Stimulated activated naive CD8-positive, alpha-beta T cell treated with anti-CD3 and anti-CD28 coated beads, Interleukin-15, amount 100 ng/mL, for 72 hours (primary cell): ENCODE measurements at regions not wholly inside any gene's neighbourhood (a gene's known extent, or its start where the extent isn't known, plus 50 kb on each side); places are given as distances from the start of the nearest gene placed in this dataset.

Experiments
- ATAC-seq: fragments of 150-1000 bp; cut with Tn5 transposase; 2 replicates; pipeline ENCODE4 v1.10.0; 2021; ENCODE audit warnings: mild to moderate bottlenecking, moderate library complexity
- DNase-seq, 2 donors: peaks; one replicate each; pipeline ENCODE4 v3.0.0; 2021 to 2022
- H3K27ac Mint-ChIP-seq, 2 donors: one replicate each; pipeline ENCODE4 v1.8.0; 2022; ENCODE audit warnings: mild to moderate bottlenecking in 2 of 2, mixed read lengths in 2 of 2, moderate library complexity in 2 of 2
- H3K27me3 Mint-ChIP-seq: one replicate; pipeline ENCODE4 v1.8.0; 2022; ENCODE audit warnings: mixed read lengths
- H3K4me1 Mint-ChIP-seq: one replicate; pipeline ENCODE4 v1.8.0; 2022; ENCODE audit warnings: mild to moderate bottlenecking, mixed read lengths
- H3K4me3 Mint-ChIP-seq, 2 donors: one replicate each; pipeline ENCODE4 v1.8.0; 2022; ENCODE audit warnings: mild to moderate bottlenecking in 2 of 2, mixed read lengths in 2 of 2, moderate library complexity in 1 of 2
- H3K9me3 Mint-ChIP-seq, 2 donors: one replicate each; pipeline ENCODE4 v1.8.0; 2022; ENCODE audit warnings: mixed read lengths in 2 of 2

DNA sequence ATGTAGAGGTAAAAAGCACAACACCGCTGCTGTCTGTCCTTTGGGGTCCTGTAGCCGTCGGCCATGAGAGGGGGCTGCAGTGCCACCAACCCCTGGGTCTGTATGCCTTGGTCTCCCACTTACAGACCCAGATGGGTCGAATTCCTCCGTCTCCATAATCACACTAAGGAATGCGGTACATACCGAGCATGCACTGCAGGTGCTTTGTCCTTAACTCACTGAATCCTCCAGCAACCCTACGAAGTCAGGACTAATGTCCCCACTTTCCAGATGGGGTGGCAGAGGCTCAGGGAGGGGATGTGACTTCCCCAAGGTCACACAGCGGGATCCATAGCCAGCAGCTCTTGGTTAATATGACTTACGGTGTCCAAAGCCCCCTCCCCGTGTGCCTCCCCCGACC lies 219.9 kb upstream of the CIBAR2 start:
- H3K9me3 Mint-ChIP-seq = no peaks in the 10 kb centered on the region
- ATAC-seq (no peak), DNase-seq (no peak)
- H3K4me1 Mint-ChIP-seq = peaks cover 33% of the 10 kb centered on the region
- no peak overlapping the region for H3K27ac Mint-ChIP-seq
- H3K27me3 Mint-ChIP-seq = peaks cover 16% of the 10 kb centered on the region
- H3K4me3 Mint-ChIP-seq = no peak overlapping the region

DNA sequence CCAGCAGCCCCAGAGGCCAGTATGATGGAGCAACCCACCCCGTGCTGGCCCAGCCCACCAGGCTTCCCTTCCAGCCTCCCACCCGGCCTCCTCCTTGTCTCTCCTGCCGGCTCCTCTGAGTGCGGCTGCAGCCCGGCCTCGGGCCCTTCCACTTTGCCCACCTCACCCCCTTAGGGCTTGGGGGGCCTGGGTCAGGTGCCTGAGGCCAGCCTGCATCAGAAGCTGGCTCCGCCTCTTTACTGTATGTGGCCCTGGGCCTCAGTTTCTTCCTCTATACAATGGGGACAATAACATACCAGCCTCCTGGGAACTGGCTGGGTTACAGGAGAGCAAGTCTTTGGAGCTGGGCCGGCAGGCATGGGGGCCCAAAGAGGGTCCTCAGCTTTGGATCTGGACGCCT lies 221.1 kb upstream of the CIBAR2 start:
- no peak for DNase-seq
- Mint-ChIP-seq H3K4me1 (peaks cover 33% of the 10 kb centered on the region), H3K4me3 (no peak overlapping the region), H3K27me3 (peaks cover 16% of the 10 kb centered on the region), H3K27ac (no peak overlapping the region), H3K9me3 (no peaks in the 10 kb centered on the region)
- ATAC-seq = no peak

DNA sequence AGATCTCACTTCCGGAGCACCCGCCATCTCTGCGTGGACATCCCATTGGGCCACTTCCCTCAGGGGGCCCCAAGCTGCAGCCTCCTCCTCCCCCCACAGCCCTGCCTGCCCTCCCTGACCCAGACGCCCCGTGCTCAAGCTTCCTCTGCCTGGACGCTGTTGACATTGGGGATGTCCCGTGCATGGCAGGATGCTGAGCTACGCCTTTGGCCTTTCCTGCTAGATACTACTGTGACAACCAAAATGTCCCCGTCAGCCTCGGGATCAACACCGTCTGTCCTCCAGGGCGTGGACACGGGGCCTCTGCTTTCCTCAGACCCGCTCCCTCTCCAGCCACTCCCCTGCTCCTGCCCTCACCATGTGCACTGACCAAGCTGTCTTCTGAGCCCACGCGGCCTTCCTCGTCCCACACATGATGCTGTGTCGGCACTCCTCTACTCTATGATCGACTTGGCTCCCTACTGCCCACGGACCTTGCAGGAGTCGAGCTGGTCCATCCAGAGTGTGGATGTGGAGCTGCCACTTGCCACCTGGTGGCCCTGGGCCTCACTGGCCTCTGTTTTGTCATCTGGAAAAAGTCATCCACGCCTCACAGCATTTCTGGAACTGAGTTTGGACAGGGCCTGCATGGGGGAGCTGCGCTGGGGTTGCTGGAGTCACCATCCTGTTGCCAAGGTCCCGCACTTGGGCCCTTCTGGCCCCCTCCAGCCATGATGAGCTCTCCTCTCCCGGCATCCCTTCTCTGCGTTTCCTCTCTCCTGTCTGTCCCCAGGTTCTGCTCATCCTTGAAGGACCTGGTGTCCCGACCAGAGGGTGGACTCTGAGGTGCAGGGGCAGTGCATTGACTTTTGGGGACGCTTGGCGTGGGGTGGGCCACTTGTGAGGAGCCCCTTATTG lies 221.7 kb upstream of the CIBAR2 start:
- no peak for DNase-seq
- H3K9me3 Mint-ChIP-seq = no peaks in the 10 kb centered on the region
- no peak overlapping the region for H3K27ac Mint-ChIP-seq
- no peak overlapping the region for H3K4me3 Mint-ChIP-seq
- peaks cover 13% of the 10 kb centered on the region for H3K27me3 Mint-ChIP-seq
- no peak for ATAC-seq
- peaks cover 31% of the 10 kb centered on the region for H3K4me1 Mint-ChIP-seq

DNA sequence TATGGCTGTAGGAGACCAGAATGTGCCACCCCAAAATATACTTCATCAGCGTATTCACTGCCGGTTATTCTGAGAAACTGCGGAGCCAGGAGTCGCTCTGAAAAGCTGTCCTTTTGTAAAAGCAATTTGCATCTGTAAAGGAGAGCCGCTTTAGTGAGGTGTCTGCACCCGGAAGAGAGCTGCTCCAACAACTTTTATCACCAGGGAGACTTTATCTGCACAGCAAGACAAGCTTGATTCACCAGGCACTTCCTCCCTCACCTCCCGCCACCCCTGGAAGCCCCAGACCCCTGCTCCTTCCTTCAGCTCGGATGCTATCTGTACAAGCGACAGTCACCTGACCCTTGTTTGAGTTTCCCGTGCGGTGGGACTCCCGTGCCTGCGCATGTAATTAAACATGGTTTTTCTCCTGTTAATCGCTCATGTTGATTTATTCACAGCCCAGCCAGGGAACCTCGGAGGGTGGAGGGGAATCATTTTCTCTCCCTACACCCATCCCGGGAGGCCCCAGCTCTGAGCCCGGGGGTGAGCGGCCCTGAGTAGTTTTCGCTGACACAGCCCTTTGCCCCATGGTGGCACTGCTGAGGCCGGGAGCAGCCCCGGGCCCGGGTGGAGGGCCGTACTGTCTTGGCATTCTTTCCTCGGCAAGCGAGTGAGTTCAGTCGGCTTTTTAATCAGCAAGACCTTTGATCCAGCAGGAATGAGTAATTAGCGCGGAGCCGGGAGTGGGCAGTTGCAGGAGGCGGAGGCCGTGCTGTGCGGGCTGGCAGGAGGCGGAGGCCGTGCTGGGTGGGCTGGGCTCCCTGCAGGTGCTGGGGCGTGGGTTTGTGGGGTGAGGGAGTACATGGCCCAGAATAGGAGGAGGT lies 222.7 kb upstream of the CIBAR2 start:
- DNase-seq = peak; percentile 41 to 46
- Mint-ChIP-seq H3K27ac (peak overlapping the region; percentile 98 to 99), H3K4me3 (peak overlapping the region; percentile 83 to 96), H3K9me3 (no peaks in the 10 kb centered on the region), H3K4me1 (peaks cover 25% of the 10 kb centered on the region), H3K27me3 (peaks cover 8% of the 10 kb centered on the region)
- ATAC-seq = peak; percentile 78

DNA sequence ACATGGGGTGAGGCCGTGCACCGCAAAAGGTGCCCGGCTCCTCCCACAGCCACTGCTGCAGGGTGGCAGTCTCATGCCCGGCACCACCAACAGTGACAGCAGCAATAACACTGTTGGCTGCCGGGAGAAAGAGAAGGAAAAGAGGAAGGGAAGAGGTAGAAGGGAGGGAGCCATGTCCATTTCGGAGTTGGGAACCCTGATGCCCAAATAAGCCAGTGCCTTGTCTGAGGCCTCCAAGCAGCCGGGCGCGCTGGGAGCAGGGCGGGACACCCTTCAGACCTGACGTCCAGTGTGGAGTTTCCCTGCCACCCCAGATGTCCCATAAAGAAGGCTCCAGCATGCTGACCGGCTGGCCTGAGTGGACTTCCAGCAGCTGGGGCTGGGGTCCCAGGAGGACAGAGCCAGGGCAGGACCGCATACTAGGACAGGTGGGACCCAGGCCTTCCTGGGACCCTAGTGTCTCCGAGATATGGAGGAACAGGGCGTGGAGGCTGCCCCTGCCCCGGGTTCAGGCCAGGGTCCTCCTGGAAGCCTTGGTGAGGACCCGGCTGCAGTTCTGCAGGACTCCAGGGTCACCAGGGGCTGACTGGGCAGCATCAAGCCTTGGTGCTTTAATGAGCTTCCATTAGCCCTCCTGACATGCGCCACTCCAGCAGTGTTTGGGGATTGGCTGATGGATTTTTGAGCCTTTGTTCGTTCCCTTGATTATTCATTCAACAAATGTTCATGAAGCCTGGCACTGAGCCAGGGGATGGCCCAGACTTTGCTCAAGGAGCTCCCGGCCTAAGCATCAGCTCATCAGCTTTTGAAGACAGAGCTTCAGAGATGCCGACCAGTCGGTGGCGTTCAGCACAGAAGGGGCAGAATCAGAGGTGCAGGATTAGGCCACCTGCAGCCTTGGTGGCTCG lies 223.6 kb upstream of the CIBAR2 start:
- peak overlapping the region; percentile 83 to 96 for H3K4me3 Mint-ChIP-seq
- peaks cover 16% of the 10 kb centered on the region for H3K4me1 Mint-ChIP-seq
- peak overlapping the region; percentile 98 to 99 for H3K27ac Mint-ChIP-seq
- peaks cover 8% of the 10 kb centered on the region for H3K27me3 Mint-ChIP-seq
- no peak for ATAC-seq
- DNase-seq = no peak
- H3K9me3 Mint-ChIP-seq = no peaks in the 10 kb centered on the region

DNA sequence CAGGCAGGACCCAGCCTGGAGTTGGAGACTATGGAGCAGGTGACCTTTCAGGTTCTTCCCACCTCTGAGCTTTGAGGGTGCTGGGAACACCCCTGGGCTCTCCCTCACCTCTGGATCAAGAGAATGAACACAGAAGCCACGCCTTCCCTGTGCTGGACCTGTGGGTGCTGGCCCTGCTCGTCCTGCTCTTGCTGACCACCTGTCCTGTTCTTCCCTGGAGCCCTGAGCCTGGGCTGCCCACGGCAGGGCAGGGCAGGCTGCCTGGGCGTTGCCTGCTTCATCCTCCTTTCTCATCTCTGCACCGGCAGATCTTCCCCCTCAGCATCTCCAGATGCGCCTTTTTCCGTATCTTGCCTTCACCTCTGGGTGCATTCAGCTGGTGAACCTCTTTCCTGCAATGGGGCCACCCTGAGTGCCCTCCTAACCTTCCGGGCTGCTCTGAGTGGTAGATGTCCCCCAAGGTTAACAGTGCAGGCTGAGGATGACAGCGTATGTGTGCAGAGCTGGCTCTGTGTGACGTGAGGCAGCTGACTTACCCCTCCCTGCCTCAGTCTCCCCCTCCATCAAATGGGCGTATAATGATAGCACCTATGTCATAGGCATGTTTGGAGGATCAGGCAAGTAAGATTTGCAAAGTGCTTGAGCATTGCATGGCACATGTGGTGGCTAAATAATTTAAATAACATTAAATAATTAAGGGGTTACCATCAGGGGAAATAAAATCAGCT lies 225.8 kb upstream of the CIBAR2 start:
- DNase-seq (no peak), ATAC-seq (no peak)
- H3K4me3 Mint-ChIP-seq = no peak overlapping the region
- peaks cover 15% of the 10 kb centered on the region for H3K4me1 Mint-ChIP-seq
- H3K27me3 Mint-ChIP-seq = peaks cover 8% of the 10 kb centered on the region
- no peak overlapping the region for H3K27ac Mint-ChIP-seq
- H3K9me3 Mint-ChIP-seq = no peaks in the 10 kb centered on the region

DNA sequence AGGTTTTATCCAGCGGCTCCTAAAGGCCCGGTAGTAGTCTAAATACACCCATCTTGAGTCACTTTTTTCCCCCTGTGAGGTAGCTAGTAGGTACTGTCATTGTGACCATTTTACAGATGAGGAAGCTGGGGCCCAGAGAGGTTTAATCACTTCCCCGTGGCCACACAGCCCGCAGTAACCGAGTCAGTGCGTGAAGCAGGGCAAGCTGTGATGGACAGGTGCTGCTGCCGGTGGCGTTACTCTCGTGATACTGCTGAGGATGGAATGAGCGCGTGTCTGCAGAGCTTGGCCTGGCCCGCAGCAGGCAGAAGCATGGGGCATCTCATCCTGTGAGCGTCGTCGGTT lies 226.3 kb upstream of the CIBAR2 start:
- H3K9me3 Mint-ChIP-seq = no peaks in the 10 kb centered on the region
- H3K27ac Mint-ChIP-seq = no peak overlapping the region
- H3K27me3 Mint-ChIP-seq = peaks cover 7% of the 10 kb centered on the region
- H3K4me1 Mint-ChIP-seq = peaks cover 15% of the 10 kb centered on the region
- DNase-seq = no peak
- H3K4me3 Mint-ChIP-seq = no peak overlapping the region
- ATAC-seq = no peak

DNA sequence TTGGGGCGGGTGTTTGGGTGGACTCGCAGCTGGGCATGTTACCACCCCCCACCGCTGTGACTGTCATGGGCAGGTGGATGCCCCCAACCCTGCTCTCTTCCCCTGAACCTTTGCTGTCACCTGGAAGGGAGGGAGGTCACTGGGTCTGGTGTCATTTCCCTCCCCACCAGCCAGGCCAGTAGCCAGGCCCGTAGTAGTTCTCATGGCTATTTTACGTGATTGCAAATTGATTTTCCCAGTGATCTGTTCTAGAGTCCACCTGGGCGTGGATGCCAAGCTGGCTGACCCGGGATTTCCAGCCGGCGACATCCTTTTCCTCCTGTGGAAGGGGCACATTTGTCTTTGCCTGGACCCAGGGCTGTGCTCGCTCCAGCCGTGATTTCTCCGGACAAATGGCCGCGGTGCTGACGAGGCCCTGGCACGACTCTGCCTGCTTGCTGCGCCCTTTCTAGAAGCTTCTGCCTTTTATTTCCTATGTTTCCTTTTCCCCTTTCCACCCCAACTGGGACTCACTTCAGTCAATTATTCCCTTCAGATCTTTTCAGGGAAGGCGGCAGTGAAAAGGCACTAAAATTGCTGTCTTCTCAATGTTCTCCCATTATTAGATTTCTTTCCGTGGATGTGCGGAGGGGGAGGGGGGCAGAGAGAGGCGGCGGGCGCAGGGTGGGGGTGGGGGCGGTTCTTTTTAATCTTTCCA lies 226.9 kb upstream of the CIBAR2 start:
- H3K27me3 Mint-ChIP-seq = peaks cover 2% of the 10 kb centered on the region
- no peak for DNase-seq
- H3K4me1 Mint-ChIP-seq = peaks cover 15% of the 10 kb centered on the region
- no peak overlapping the region for H3K4me3 Mint-ChIP-seq
- no peaks in the 10 kb centered on the region for H3K9me3 Mint-ChIP-seq
- ATAC-seq = no peak
- H3K27ac Mint-ChIP-seq = no peak overlapping the region

DNA sequence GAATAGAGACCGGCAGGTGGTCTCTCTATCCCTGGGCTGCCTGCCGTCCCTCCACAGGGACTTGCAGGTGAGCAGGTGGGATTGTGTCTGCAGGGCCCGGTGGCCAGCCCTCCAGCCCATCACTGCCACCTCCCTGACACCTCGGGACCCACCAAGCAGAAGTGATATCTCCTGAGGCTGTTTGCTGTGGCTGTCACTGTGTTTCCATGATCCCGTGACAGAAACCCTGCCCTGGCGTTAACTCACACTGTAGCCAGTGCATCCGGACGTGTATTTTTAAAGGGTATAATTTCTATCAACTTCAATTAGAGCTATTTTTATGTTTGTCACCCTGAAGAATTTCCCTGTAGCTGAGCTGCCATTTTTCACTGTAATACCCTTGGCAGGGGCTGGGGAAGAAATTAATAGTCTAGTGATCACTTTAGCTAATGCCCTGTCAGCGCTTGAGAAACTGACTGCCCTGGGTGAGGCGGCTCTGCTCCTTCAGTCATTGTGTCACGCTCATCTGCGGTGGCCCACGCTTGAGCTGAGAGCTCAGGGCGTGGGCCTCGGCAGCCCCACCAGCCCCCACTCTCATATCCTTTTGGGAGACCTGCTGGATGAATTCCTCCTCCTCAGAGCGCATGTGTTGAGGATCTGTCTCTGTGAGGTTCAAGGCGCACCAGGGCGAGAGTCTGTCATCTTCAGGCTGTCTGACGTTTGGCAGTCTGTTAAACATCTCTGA lies 229.9 kb upstream of the CIBAR2 start:
- H3K9me3 Mint-ChIP-seq = peaks cover 10 to 11% of the 10 kb centered on the region in 2 donors
- ATAC-seq (no peak), DNase-seq (no peak)
- H3K27me3 Mint-ChIP-seq = no peaks in the 10 kb centered on the region
- H3K27ac Mint-ChIP-seq = no peak overlapping the region
- no peak overlapping the region for H3K4me3 Mint-ChIP-seq
- no peaks in the 10 kb centered on the region for H3K4me1 Mint-ChIP-seq

DNA sequence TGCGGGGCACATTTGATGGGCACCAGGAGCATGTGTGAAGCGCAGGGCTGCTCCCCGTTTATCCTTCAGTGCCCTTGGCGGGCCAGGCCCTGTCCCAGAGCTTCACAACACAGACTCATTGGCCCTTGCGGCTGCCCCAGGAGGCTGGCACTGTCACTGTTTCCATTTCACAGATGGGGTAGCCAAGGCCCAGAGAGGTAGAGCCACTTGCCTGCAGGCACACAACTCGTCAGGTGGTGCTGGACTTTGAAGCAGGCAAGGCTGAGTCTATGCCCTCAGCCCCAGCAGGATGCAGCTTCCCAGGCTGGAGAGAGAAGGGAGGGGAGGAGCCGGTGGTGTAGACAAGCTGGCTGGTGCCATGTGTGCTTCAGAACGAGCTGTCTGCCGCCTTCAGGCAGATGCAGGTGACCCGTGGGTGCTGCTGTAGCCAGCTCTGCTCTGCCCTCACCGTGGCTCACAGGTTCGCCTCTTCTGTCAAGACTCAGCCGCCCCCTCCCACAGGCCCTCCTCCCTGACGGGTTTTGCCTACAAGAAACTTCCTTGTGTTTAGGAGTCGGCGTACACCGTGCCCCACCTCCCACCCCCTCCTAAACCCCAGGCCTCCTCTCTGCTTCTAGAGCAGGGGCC lies 232.3 kb upstream of the CIBAR2 start:
- ATAC-seq (no peak), DNase-seq (no peak)
- no peak overlapping the region for H3K4me3 Mint-ChIP-seq
- H3K4me1 Mint-ChIP-seq = no peaks in the 10 kb centered on the region
- no peak overlapping the region for H3K27ac Mint-ChIP-seq
- H3K27me3 Mint-ChIP-seq = no peaks in the 10 kb centered on the region
- H3K9me3 Mint-ChIP-seq = peaks cover 10 to 11% of the 10 kb centered on the region in 2 donors

DNA sequence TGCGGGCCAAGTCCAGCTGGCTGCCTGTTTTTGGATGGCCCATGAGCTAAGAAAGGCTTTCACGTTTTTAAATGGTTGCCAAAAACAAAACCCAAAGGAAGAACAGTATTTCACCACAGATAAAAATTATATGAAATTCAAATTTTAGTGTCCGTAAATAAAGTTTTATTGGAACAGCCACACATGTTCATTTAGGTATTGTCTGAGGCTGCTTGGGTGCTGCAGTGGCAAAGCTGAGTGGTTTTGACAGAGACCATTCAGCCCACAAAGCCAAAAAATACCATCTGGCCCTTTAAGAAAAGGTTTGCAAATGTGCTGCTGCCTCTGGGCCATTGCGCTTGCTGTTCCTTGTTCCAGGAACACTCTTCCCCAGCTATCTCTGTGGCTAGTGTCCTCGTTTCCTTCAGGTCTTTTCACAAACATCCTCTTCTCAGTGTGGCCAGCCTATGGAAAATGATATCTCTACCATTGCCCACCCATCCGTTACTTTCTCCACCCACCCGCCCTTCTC lies 232.9 kb upstream of the CIBAR2 start:
- Mint-ChIP-seq H3K4me1 (no peaks in the 10 kb centered on the region), H3K27ac (no peak overlapping the region)
- no peak for ATAC-seq

DNA sequence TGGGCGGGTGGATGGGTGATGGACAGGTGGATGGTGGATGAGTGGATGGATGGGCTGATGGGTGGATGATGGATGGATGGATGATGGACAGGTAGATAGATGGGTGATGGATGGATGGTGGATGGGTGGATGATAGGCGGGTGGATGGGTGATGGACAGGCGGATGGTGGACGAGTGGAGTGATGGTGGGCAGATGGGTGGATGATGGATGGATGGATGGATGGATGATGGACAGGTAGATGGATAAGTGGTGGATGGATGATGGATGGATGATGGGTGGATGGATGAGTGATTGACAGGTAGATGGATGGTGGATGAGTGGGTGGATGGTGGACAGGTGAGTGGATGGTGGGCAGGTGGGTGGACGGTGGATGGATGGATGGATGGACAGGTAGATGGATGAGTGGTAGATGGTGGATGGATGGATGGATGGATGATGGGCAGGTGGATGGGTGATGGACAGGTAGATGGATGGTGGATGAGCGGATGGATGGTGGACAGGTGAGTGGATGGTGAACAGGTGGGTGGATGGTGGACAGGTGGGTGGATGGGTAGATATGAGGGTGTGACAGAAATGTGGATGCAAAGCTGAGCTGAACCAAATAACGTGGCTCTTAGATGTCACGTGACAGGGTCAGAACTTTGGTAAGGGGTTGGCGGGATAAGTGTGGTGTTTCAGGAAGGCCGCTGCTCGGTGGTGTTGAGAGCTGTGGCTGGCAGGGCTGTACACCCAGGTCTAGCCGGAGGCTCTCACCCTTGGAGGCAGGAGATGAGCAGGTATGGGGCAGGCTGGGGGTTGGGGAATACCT lies 234.3 kb upstream of the CIBAR2 start:
- ATAC-seq (no peak), DNase-seq (no peak)
- Mint-ChIP-seq H3K27me3 (no peaks in the 10 kb centered on the region), H3K9me3 (peaks cover 10 to 11% of the 10 kb centered on the region in 2 donors), H3K27ac (no peak overlapping the region), H3K4me1 (no peaks in the 10 kb centered on the region), H3K4me3 (no peak overlapping the region)

More for the DNA sequence above, 232.9 kb upstream of the CIBAR2 start:
- no peaks in the 10 kb centered on the region for H3K27me3 Mint-ChIP-seq
- H3K9me3 Mint-ChIP-seq = peaks cover 10 to 11% of the 10 kb centered on the region in 2 donors
- no peak for DNase-seq
- H3K4me3 Mint-ChIP-seq = no peak overlapping the region

DNA sequence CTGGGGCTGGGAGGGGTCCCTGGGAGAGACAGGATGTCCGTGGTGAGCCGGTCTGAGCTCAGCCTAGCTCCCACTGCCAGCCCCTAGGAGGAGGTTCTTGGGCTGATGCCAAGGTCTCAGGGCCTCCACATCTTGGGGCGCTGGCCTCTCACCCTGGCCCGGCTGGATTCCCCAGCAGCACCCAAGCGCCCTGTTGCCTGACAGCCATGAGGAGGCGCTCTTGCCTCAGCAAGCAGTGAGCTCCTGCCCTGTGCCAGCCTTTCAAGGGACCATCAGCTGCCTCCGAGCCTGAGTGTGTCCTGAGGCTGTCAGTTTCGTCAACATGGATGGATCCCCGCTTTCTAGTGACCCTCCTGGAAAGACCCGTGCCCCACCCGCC lies 234.9 kb upstream of the CIBAR2 start:
- no peak overlapping the region for H3K4me3 Mint-ChIP-seq
- H3K4me1 Mint-ChIP-seq = no peaks in the 10 kb centered on the region
- H3K27me3 Mint-ChIP-seq = no peaks in the 10 kb centered on the region
- H3K9me3 Mint-ChIP-seq = peaks cover 10 to 11% of the 10 kb centered on the region in 2 donors
- DNase-seq = no peak
- ATAC-seq = no peak
- H3K27ac Mint-ChIP-seq = no peak overlapping the region
